SK-N-SH (cell line): ENCODE measurements at regions not wholly inside any gene's neighbourhood (a gene's known extent, or its start where the extent isn't known, plus 50 kb on each side); places are given as distances from the start of the nearest gene placed in this dataset.

Source experiments
- CTCF ChIA-PET: fragments of 300-600, 350-600 bp; formaldehyde crosslinking; extraction: SDS; loops from one replicate; lab custom pipeline; 2021; lab: Yijun Ruan, JAX
- POLR2A ChIA-PET: fragments of 350-600 bp; sonication (Branson Sonifier 250); formaldehyde crosslinking; extraction: SDS; loops from one replicate; lab custom pipeline; 2020; ENCODE audit warnings: antibody characterized with exemption, inconsistent platforms; lab: Yijun Ruan, JAX
- DNase-seq: peaks from one replicate; pipeline ENCODE4 v3.0.0; 2012
- H2AFZ ChIP-seq: fragments of 200-600 bp; sonication (generic); 2 replicates; pipeline ENCODE4 v1.8.1; 2016; ENCODE audit warnings: antibody characterized with exemption, mild to moderate bottlenecking, low read depth
- H3F3A ChIP-seq: fragments of 200-600 bp; sonication (generic); replicated peaks from 2 replicates; pipeline ENCODE3; 2016; ENCODE audit warnings: antibody characterized with exemption, mild to moderate bottlenecking; ENCODE audit not compliant: insufficient read depth
- H3K27ac ChIP-seq, 2 experiments: fragments of 200-500 bp in 1 of 2; fragments of 200-600 bp in 1 of 2; sonication (Bioruptor generic) in 1 of 2; sonication (generic), shearing (Covaris generic) in 1 of 2; 2 replicates each; pipeline versions ENCODE4 v1.5.1 to v1.6.1; 2014 to 2016; ENCODE audit warnings: low read depth in 2 of 2, inconsistent platforms in 1 of 2, low read length in 1 of 2, mild to moderate bottlenecking in 1 of 2, mixed read lengths in 1 of 2
- H3K27me3 ChIP-seq: fragments of 200-600 bp; sonication (generic), shearing (Covaris generic); 2 replicates; pipeline ENCODE4 v1.6.1; 2016; ENCODE audit warnings: mixed run types; ENCODE audit not compliant: insufficient read depth
- H3K36me3 ChIP-seq, 2 experiments: fragments of 200-500 bp in 1 of 2; fragments of 200-600 bp in 1 of 2; sonication (Bioruptor generic) in 1 of 2; sonication (generic) in 1 of 2; replicated peaks in 1 of 2; 2 replicates each; pipeline versions ENCODE3 to v1.5.1; 2014 to 2016; ENCODE audit warnings: low read length in 1 of 2, mild to moderate bottlenecking in 1 of 2; ENCODE audit not compliant: insufficient read depth in 2 of 2, control insufficient read depth in 1 of 2
- H3K4me1 ChIP-seq, 2 experiments: fragments of 200-500 bp in 1 of 2; fragments of 200-600 bp in 1 of 2; sonication (Bioruptor generic) in 1 of 2; sonication (generic), shearing (Covaris generic) in 1 of 2; 2 replicates each; pipeline versions ENCODE4 v1.5.1 to v1.6.1; 2014 to 2016; ENCODE audit warnings: low read depth in 1 of 2, low read length in 1 of 2, mixed run types in 1 of 2; ENCODE audit not compliant: insufficient read depth in 2 of 2, control insufficient read depth in 1 of 2
- H3K4me2 ChIP-seq: fragments of 200-600 bp; sonication (generic), shearing (Covaris generic); 2 replicates; pipeline ENCODE4 v1.6.1; 2017; ENCODE audit warnings: mixed run types
- H3K4me3 ChIP-seq, 2 experiments: fragments of 200-500 bp in 1 of 2; fragments of 200-600 bp in 1 of 2; sonication (Bioruptor generic) in 1 of 2; sonication (generic), shearing (Covaris generic) in 1 of 2; 2 replicates each; pipeline versions ENCODE4 v1.5.1 to v1.8.1; 2014 to 2016; ENCODE audit warnings: low read depth in 2 of 2, inconsistent platforms in 1 of 2, low read length in 1 of 2, mild to moderate bottlenecking in 1 of 2, mixed read lengths in 1 of 2, moderate library complexity in 1 of 2
- H3K79me2 ChIP-seq: fragments of 200-600 bp; sonication (generic); 2 replicates; pipeline ENCODE4 v1.8.1; 2017; ENCODE audit warnings: mild to moderate bottlenecking; ENCODE audit not compliant: insufficient read depth
- H3K9ac ChIP-seq: fragments of 200-600 bp; sonication (generic); 2 replicates; pipeline ENCODE4 v1.6.1; 2017; ENCODE audit warnings: mixed run types
- H3K9me2 ChIP-seq: fragments of 200-600 bp; sonication (generic); 2 replicates; pipeline ENCODE4 v1.6.1; 2017; ENCODE audit warnings: mixed run types
- H3K9me3 ChIP-seq: fragments of 200-600 bp; sonication (generic); 2 replicates; pipeline ENCODE4 v1.6.1; 2017; ENCODE audit warnings: mixed run types, mild to moderate bottlenecking, moderate library complexity
- H4K20me1 ChIP-seq: fragments of 200-600 bp; sonication (generic); 2 replicates; pipeline ENCODE4 v1.6.1; 2017; ENCODE audit warnings: mild to moderate bottlenecking, mixed run types; ENCODE audit not compliant: insufficient read depth
- ELF1 ChIP-seq: IDR thresholded peaks from 2 replicates; pipeline ENCODE4 v1.4.0; 2012
- EP300 ChIP-seq, 2 experiments: IDR thresholded peaks; 2 replicates each; pipeline versions ENCODE4 v1.4.0 to v1.6.1; 2012; ENCODE audit warnings: borderline replicate concordance in 1 of 2, low read depth in 1 of 2, low read length in 1 of 2
- FOSL2 ChIP-seq: IDR thresholded peaks from 2 replicates; pipeline ENCODE4 v1.4.0; 2012; ENCODE audit warnings: low read depth, mild to moderate bottlenecking, moderate library complexity, borderline replicate concordance
- FOXJ3 ChIP-seq: sonication (generic); formaldehyde crosslinking; IDR thresholded peaks from 2 replicates; pipeline ENCODE4 v1.5.1; 2020; ENCODE audit warnings: mild to moderate bottlenecking, missing genetic modification reagents
- GATA2 ChIP-seq: sonication (generic); formaldehyde crosslinking; IDR thresholded peaks from 2 replicates; pipeline ENCODE4 v1.5.0; 2020; ENCODE audit warnings: mild to moderate bottlenecking, missing genetic modification reagents
- JUND ChIP-seq: IDR thresholded peaks from 2 replicates; pipeline ENCODE4 v1.4.0; 2012
- MXI1 ChIP-seq: IDR thresholded peaks from 2 replicates; pipeline ENCODE4 v1.6.1; 2012; ENCODE audit warnings: mild to moderate bottlenecking, low read depth, low read length, improper control_type of control experiment
- NRF1 ChIP-seq: IDR thresholded peaks from 2 replicates; pipeline ENCODE4 v1.6.1; 2012; ENCODE audit warnings: low read depth, mild to moderate bottlenecking, low read length
- POLR2AphosphoS5 ChIP-seq: IDR thresholded peaks from 2 replicates; pipeline ENCODE4 v1.6.1; 2012; ENCODE audit warnings: low read depth, low read length
- RAD21 ChIP-seq: IDR thresholded peaks from 2 replicates; pipeline ENCODE4 v1.6.1; 2012; ENCODE audit warnings: mild to moderate bottlenecking, low read length
- RFX5 ChIP-seq: IDR thresholded peaks from 2 replicates; pipeline ENCODE4 v1.6.1; 2012; ENCODE audit warnings: mild to moderate bottlenecking, improper control_type of control experiment, low read length
- USF1 ChIP-seq: IDR thresholded peaks from 2 replicates; pipeline ENCODE4 v1.4.0; 2012; ENCODE audit warnings: low read depth, borderline replicate concordance
- USF2 ChIP-seq: fragments of 150-350 bp; IDR thresholded peaks from 2 replicates; pipeline ENCODE4 v1.6.1; 2017; ENCODE audit warnings: antibody characterized with exemption, low read length, low read depth, borderline replicate concordance
- YY1 ChIP-seq: IDR thresholded peaks from 2 replicates; pipeline ENCODE4 v1.4.0; 2012; ENCODE audit warnings: low read depth, mild to moderate bottlenecking
- WGBS: methylation state at CpG from one replicate; pipeline ENCODE4 v1.1.6; 2017; ENCODE audit warnings: low lambda C conversion rate; 5-methylcytosine and 5-hydroxymethylcytosine counted together
- TF ChIP-seq, protein P1 (sequence below): fragments of 200-600 bp; sonication (generic); IDR thresholded peaks from 2 replicates; pipeline ENCODE4 v1.6.1; 2017; ENCODE audit warnings: antibody characterized with exemption, mild to moderate bottlenecking, moderate library complexity
- TF ChIP-seq, protein P2 (sequence below): IDR thresholded peaks from 2 replicates; pipeline ENCODE4 v1.4.0; 2012; ENCODE audit warnings: low read depth

- no peak for TF ChIP-seq FOSL2
- no peak for TF ChIP-seq FOXJ3 (CRISPR knock-in tag)
- TF ChIP-seq, protein P1, sequence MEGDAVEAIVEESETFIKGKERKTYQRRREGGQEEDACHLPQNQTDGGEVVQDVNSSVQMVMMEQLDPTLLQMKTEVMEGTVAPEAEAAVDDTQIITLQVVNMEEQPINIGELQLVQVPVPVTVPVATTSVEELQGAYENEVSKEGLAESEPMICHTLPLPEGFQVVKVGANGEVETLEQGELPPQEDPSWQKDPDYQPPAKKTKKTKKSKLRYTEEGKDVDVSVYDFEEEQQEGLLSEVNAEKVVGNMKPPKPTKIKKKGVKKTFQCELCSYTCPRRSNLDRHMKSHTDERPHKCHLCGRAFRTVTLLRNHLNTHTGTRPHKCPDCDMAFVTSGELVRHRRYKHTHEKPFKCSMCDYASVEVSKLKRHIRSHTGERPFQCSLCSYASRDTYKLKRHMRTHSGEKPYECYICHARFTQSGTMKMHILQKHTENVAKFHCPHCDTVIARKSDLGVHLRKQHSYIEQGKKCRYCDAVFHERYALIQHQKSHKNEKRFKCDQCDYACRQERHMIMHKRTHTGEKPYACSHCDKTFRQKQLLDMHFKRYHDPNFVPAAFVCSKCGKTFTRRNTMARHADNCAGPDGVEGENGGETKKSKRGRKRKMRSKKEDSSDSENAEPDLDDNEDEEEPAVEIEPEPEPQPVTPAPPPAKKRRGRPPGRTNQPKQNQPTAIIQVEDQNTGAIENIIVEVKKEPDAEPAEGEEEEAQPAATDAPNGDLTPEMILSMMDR = no peak
- TF ChIP-seq GATA2 (CRISPR knock-in tag) = peak; percentile 83
- no peak for TF ChIP-seq POLR2AphosphoS5
- TF ChIP-seq USF1 = no peak
- TF ChIP-seq USF2 = no peak
- TF ChIP-seq, protein P2, sequence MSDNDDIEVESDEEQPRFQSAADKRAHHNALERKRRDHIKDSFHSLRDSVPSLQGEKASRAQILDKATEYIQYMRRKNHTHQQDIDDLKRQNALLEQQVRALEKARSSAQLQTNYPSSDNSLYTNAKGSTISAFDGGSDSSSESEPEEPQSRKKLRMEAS = no peak
- no peak for TF ChIP-seq YY1
- TF ChIP-seq EP300 (IDR thresholded peaks at IDR 0.05; ENCODE audit: borderline replicate concordance in 1 of 2, low read depth in 1 of 2, low read length in 1 of 2) = 0 out of 4 replicates have a peak, but pooled peaks of 1 of the 2 experiments have one; percentile 35
- TF ChIP-seq JUND = no peak
- no peak for TF ChIP-seq ELF1
- no peak for TF ChIP-seq RAD21
- TF ChIP-seq MXI1 = peak; percentile 38; the same call in 1 of the 2 replicates
- no peak for TF ChIP-seq RFX5
- TF ChIP-seq NRF1 = no peak
- Histone ChIP-seq H3K4me1 (peaks cover 0 to 43% of the 10 kb centered on the region in 2 experiments; a peak in 2 of 4 replicates), H3K9ac (no peak overlapping the region), H3F3A (no peaks in the 10 kb centered on the region), H3K36me3 (no peaks in the 10 kb centered on the region), H3K27me3 (peaks cover 5% of the 10 kb centered on the region; the same call in 1 of the 2 replicates), H4K20me1 (no peaks in the 10 kb centered on the region), H3K79me2 (no peaks in the 10 kb centered on the region), H2AFZ (no peak overlapping the region), H3K9me2 (no peaks in the 10 kb centered on the region), H3K4me2 (no peak overlapping the region), H3K9me3 (no peaks in the 10 kb centered on the region), H3K27ac (peak overlapping the region in 1 of 2 experiments; percentile 60; a peak in 2 of 4 replicates), H3K4me3 (no peak overlapping the region)
- peak; percentile 56 for DNase-seq
- 14% methylated on average over 6 of the region's 6 CpGs for WGBS
- CTCF ChIA-PET = interaction anchor here (0.7 to 1.5 kb wide), 8 partner anchors 10 to 112 kb away, joined by 3 to 8 read pairs (median 3); no protein-coding TSS in a partner anchor
- POLR2A ChIA-PET = interaction anchor here (1.0 to 1.4 kb wide), 3 partner anchors 89 to 217 kb away, joined by 4 to 7 read pairs (median 4); no protein-coding TSS in a partner anchor
Observed at GRCh38 chr11:119995730-119996491, 142.0 kb downstream of the TRIM29 start.
